ENCODE measurements at regions not wholly inside any gene's neighbourhood (a gene's known extent, or its start where the extent isn't known, plus 50 kb on each side); places are given as distances from the start of the nearest gene placed in this dataset.

- Histone ChIP-seq H3K27me3 (no peaks in the 10 kb centered on the region), H3K36me3 (ENCODE audit: low read depth, missing control alignments) (no peaks in the 10 kb centered on the region), H3K27ac (no peak overlapping the region), H3K4me3 (no peak overlapping the region), H3K4me1 (peaks cover 18% of the 10 kb centered on the region), H3K9me3 (no peaks in the 10 kb centered on the region)
- intact Hi-C loops (cut with DNase I; ENCODE audit: low total_unique reads): no loop called here
- WGBS, 2 donors: 84 to 92% methylated on average over 6 to 7 of the region's 7 CpGs
- TF ChIP-seq CTCF (IDR thresholded peaks at IDR 0.05) (no peak), POLR2A (IDR thresholded peaks at IDR 0.05) (no peak)
- no peak for DNase-seq
These were observed 104.2 kb downstream of the ETS2 start for GRCh38 chr21:38909929-38910328.

- Histone ChIP-seq H3K27ac (no peak overlapping the region), H3K4me3 (no peak overlapping the region), H3K36me3 (ENCODE audit: low read depth, missing control alignments) (no peaks in the 10 kb centered on the region), H3K27me3 (no peaks in the 10 kb centered on the region), H3K4me1 (peaks cover 14% of the 10 kb centered on the region), H3K9me3 (no peaks in the 10 kb centered on the region)
- TF ChIP-seq POLR2A (IDR thresholded peaks at IDR 0.05) (no peak), CTCF (IDR thresholded peaks at IDR 0.05) (no peak)
- no peak for DNase-seq
- 96 to 97% methylated on average over 8 of the region's 8 CpGs for WGBS, 2 donors
- intact Hi-C loops (cut with DNase I; ENCODE audit: low total_unique reads): no loop called here
These were observed 103.4 kb downstream of the ETS2 start for GRCh38 chr21:38909109-38909508.

- TF ChIP-seq CTCF (IDR thresholded peaks at IDR 0.05) (no peak), POLR2A (IDR thresholded peaks at IDR 0.05) (no peak)
- H3K27ac ChIP-seq: no peak overlapping the region
- intact Hi-C loops (cut with DNase I; ENCODE audit: low total_unique reads): no loop called here
- no peak overlapping the region for H3K4me3 ChIP-seq
- H3K4me1 ChIP-seq: peaks cover 14% of the 10 kb centered on the region
- no peak for DNase-seq
- H3K36me3 ChIP-seq (ENCODE audit: low read depth, missing control alignments): no peaks in the 10 kb centered on the region
- H3K9me3 ChIP-seq: no peaks in the 10 kb centered on the region
- 94 to 95% methylated on average over 3 to 4 of the region's 4 CpGs for WGBS, 2 donors
- H3K27me3 ChIP-seq: no peaks in the 10 kb centered on the region
These were observed 102.8 kb downstream of the ETS2 start for GRCh38 chr21:38908537-38908936.

- Histone ChIP-seq H3K4me1 (peaks cover 10% of the 10 kb centered on the region), H3K4me3 (no peak overlapping the region), H3K36me3 (ENCODE audit: low read depth, missing control alignments) (no peaks in the 10 kb centered on the region), H3K27me3 (no peaks in the 10 kb centered on the region), H3K9me3 (no peaks in the 10 kb centered on the region), H3K27ac (no peak overlapping the region)
- TF ChIP-seq CTCF (IDR thresholded peaks at IDR 0.05) (no peak), POLR2A (IDR thresholded peaks at IDR 0.05) (no peak)
- intact Hi-C loops (cut with DNase I; ENCODE audit: low total_unique reads): no loop called here
- no peak for DNase-seq
- 47 to 51% methylated on average over 8 of the region's 8 CpGs for WGBS, 2 donors
These were observed 100.0 kb downstream of the ETS2 start for GRCh38 chr21:38905752-38906151.

DNA sequence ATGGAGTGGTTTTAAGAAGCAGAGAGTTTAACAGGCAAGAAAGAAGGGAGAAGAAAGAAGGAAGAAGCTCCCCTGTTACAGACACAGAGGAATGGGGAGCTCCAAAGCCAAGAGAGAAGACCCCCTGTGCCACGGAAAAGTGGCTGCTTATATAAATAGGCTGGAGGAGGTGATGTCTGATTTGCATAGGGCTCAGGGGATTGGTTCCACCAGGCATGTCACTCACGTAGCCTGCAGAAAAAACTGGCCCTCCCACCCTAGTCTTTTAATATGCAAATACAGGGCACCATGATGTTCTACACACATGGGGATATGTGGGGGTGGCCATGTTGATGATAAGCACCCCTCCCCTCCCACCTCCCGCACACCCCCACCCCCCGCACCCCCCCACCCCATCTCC, 99.6 kb downstream of the ETS2 start:
- Histone ChIP-seq H3K27me3 (no peaks in the 10 kb centered on the region), H3K9me3 (no peaks in the 10 kb centered on the region), H3K4me3 (no peak overlapping the region), H3K36me3 (ENCODE audit: low read depth, missing control alignments) (no peaks in the 10 kb centered on the region), H3K27ac (no peak overlapping the region), H3K4me1 (peaks cover 10% of the 10 kb centered on the region)
- WGBS, 2 donors: 65 to 70% methylated on average over 4 of the region's 4 CpGs
- TF ChIP-seq CTCF (IDR thresholded peaks at IDR 0.05) (no peak), POLR2A (IDR thresholded peaks at IDR 0.05) (no peak)
- no peak for DNase-seq
- intact Hi-C loops (cut with DNase I; ENCODE audit: low total_unique reads): no loop called here
